ACC112 (cell line): ENCODE measurements at regions not wholly inside any gene's neighbourhood (a gene's known extent, or its start where the extent isn't known, plus 50 kb on each side); places are given as distances from the start of the nearest gene placed in this dataset.
"Not testable (repeated sequence)": the region's sequence is repeated elsewhere in the genome, so short reads cannot be mapped to it uniquely, and the experiment has no call there.

ENCODE experiments used
- H2AFZ ChIP-seq: fragments of 200-600 bp; sonication (generic); one replicate; pipeline ENCODE4 v1.6.0; 2017; ENCODE audit warnings: antibody characterized with exemption, low read length; ENCODE audit not compliant: unreplicated experiment
- H3K27ac ChIP-seq: fragments of 200-600 bp; sonication (generic); 2 replicates; pipeline ENCODE4 v1.5.1; 2014; ENCODE audit warnings: low read depth, mild to moderate bottlenecking, antibody characterized with exemption, low read length, moderate library complexity
- H3K27me3 ChIP-seq: fragments of 200-600 bp; sonication (generic); 2 replicates; pipeline ENCODE4 v1.6.1; 2014; ENCODE audit warnings: mild to moderate bottlenecking, antibody characterized with exemption, low read length, moderate library complexity, mixed read lengths; ENCODE audit not compliant: insufficient read depth
- H3K36me3 ChIP-seq: fragments of 200-600 bp; sonication (generic); 2 replicates; pipeline ENCODE4 v1.6.1; 2016; ENCODE audit warnings: mild to moderate bottlenecking, antibody characterized with exemption, low read length, moderate library complexity, mixed read lengths; ENCODE audit not compliant: insufficient read depth
- H3K4me1 ChIP-seq: fragments of 200-600 bp; sonication (generic); one replicate; pipeline ENCODE4 v1.6.1; 2016; ENCODE audit warnings: low read length, mixed read lengths; ENCODE audit not compliant: insufficient read depth, unreplicated experiment, control insufficient read depth
- H3K4me3 ChIP-seq: fragments of 200-600 bp; sonication (generic); 2 replicates; pipeline ENCODE4 v1.5.1; 2014; ENCODE audit warnings: mild to moderate bottlenecking, low read depth, low read length
- H3K79me2 ChIP-seq: fragments of 200-600 bp; sonication (generic); one replicate; pipeline ENCODE4 v1.6.0; 2016; ENCODE audit warnings: low read length; ENCODE audit not compliant: control insufficient read depth, unreplicated experiment, insufficient read depth

DNA sequence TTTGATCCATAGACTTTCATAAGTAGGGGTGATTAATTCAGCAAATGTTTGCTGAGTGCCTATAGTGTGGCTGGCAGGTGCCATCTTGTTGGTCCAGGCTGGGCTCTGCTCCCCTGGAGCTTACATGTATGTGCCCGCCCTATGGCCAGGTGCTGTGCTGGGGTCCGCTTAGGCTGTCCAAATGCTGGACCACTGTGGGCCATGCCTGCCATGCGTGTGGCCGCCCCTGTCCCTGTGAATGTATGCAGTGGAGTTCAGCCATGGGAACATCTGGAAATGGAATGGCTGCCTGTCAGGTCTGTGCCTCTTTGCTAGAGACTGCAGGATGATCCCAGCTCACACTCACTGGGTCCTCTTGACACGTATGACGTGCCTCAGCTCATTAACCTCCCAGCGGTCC, 594.6 kb downstream of the TBC1D22A start:
- H3K27me3 ChIP-seq: no peaks in the 10 kb centered on the region
- H3K36me3 ChIP-seq: no peaks in the 10 kb centered on the region
- no peaks in the 10 kb centered on the region for H3K4me1 ChIP-seq
- no peak overlapping the region for H3K4me3 ChIP-seq
- H2AFZ ChIP-seq: no peak overlapping the region
- H3K27ac ChIP-seq: no peak overlapping the region
- H3K79me2 ChIP-seq: no peaks in the 10 kb centered on the region

DNA sequence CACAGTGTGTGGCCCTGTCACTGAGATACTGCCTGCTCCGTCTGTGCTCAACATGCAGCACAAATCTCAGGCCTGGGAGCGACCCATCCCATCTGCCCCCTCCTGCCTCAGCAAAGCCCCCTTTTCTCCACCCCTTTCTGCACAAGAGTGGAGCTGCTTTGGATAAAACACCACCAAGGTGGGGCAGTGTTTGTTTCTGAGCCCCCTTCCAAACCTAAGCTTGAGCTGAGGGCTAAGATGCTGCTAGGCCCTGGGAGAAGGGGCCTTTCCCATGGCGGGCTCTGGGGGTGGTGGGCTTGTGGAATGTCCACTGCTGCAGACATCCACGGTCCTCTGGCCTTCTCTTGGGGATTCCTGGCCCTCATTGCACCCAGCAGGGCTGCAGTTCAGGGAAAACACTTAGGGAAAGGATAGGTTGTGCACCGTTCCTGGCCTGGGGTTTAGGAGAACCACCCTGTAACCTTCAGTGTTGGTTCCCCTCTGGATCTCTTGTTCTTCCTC, 594.1 kb downstream of the TBC1D22A start:
- Histone ChIP-seq H3K79me2 (no peaks in the 10 kb centered on the region), H3K4me1 (no peaks in the 10 kb centered on the region), H3K36me3 (no peaks in the 10 kb centered on the region), H3K27me3 (no peaks in the 10 kb centered on the region), H3K4me3 (no peak overlapping the region), H2AFZ (no peak overlapping the region), H3K27ac (no peak overlapping the region)

DNA sequence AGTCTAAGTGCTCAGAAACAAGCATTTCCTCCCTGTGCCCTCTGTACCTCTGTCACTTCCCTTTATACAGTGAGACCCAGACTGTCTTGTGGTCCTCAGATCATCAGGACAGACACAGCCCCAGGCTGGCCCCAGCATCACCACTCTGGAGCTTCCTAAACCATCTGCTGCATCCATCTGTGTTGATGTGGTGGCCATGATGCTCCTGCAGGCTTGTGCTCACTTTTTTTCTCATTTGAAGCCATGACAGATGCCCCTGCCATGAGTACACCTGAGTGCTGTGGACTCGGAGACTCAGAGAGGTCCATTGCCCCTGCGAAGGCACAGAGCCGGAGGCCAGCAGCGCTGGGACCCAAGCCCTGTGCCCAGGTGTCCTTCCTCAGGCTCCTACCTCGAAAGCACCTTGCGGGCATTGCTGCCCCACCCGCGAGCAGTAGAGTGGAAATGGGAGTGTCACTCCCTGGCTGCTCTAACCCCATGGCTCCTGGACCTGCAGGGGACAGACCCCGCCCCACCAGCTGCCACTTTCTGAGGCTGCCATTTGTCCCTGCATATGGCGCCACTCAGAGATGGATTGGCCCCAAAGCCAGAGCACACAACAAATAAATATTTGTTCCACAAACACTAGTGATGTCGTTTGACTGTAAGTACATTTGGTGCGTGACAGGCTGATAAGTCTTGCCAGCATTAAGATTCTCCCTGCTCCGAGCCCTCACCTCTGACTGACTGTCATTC, 593.5 kb downstream of the TBC1D22A start:
- Histone ChIP-seq H3K4me3 (no peak overlapping the region), H3K79me2 (no peaks in the 10 kb centered on the region), H3K36me3 (no peaks in the 10 kb centered on the region), H3K27ac (no peak overlapping the region), H2AFZ (no peak overlapping the region), H3K4me1 (no peaks in the 10 kb centered on the region), H3K27me3 (no peaks in the 10 kb centered on the region)

DNA sequence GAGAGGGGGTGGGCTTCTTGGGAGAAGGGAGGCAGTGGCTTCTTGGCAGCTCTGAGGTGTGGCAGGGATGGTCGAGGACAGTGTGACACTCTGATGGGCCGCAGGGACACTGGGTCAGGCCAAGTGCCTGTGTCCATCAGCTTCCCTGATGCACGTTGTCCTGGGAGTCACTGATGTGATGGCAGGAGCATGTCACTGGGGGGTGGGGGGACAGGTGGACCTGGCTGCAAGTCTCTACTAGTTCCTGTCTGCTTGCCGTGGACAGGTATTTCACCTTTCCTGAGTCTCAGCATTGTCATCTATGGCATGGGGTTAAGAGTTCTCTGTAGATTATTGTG, 592.9 kb downstream of the TBC1D22A start:
- no peaks in the 10 kb centered on the region for H3K79me2 ChIP-seq
- H3K4me1 ChIP-seq: no peaks in the 10 kb centered on the region
- H2AFZ ChIP-seq: no peak overlapping the region
- no peaks in the 10 kb centered on the region for H3K36me3 ChIP-seq
- H3K27ac ChIP-seq: no peak overlapping the region
- no peaks in the 10 kb centered on the region for H3K27me3 ChIP-seq
- H3K4me3 ChIP-seq: no peak overlapping the region

DNA sequence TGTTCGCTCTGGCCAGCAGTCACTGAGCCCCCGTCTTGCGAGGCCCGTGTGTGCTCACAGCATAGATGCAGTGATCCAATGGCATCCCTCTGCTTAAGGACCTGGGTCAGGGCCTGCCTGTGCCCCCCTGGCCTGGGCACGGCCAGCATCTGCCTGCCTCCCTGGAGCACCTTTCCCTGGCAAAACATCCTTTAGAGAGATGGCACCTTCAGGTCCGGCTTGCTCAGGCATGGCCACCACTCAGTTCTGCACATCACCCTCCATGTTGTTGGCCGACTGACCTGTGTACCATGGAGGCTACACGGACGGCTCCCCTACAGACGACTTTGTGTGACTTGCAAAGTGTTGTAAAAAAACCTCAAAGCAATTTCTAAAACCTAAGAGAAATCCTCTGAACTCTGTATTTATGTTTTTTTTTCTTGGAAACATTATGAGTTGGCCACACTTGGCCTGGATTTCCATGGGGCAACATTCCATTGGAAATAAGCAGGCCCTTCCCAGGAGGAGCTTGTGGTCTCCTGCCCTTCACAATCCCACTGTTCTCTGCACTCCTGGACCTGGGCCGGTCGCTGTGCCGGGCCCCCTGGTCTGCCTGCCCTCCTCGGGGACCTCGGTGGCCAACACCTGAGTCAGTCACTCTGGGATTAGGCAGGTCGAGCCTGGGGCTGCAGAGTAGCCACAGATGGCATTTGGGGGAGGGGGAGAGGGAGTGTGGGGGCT, 592.4 kb downstream of the TBC1D22A start:
- no peaks in the 10 kb centered on the region for H3K27me3 ChIP-seq
- H3K36me3 ChIP-seq: no peaks in the 10 kb centered on the region
- H3K4me3 ChIP-seq: no peak overlapping the region
- no peaks in the 10 kb centered on the region for H3K79me2 ChIP-seq
- H2AFZ ChIP-seq: no peak overlapping the region
- H3K4me1 ChIP-seq: no peaks in the 10 kb centered on the region
- H3K27ac ChIP-seq: no peak overlapping the region

DNA sequence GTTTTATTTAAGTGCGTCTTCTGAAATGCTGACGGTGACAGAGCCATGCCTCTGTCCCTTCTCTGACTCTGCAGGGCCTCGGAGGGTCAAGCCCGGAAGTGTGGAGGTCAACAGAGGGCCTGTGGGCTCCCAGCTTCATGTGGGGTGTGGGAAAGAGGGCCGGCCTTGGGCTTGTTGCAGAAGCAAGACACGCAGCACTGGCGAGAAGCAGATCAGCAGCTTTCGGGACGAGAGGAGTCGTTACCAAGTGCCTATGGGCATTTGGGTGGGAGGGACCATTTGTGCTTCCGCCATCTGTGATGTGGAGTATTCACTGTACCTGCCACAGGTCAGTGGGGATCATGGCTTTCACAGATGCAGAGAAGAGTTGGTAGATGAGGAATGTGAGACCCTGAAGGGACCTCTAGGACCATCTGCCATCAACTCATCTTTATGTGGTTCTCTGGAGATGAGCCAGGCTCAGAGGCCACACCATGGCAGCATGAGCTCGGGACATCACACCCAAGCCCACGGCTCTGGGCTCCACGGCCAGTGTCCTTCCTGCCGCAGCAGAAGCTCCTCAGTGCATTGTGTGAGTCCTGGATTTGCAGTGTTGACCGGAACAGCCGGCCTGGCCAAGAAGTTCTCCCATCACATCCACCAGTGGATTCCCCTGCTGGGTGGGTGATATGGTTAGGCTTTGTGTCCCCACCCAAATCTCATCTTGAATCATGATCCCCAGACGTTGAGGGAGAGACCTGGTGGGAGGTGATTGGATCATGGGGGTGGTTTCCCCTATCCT, 590.7 kb downstream of the TBC1D22A start:
- H3K4me1 ChIP-seq: no peaks in the 10 kb centered on the region
- no peaks in the 10 kb centered on the region for H3K36me3 ChIP-seq
- no peak overlapping the region for H2AFZ ChIP-seq
- no peaks in the 10 kb centered on the region for H3K79me2 ChIP-seq
- no peak overlapping the region for H3K4me3 ChIP-seq
- H3K27ac ChIP-seq: no peak overlapping the region
- no peaks in the 10 kb centered on the region for H3K27me3 ChIP-seq

DNA sequence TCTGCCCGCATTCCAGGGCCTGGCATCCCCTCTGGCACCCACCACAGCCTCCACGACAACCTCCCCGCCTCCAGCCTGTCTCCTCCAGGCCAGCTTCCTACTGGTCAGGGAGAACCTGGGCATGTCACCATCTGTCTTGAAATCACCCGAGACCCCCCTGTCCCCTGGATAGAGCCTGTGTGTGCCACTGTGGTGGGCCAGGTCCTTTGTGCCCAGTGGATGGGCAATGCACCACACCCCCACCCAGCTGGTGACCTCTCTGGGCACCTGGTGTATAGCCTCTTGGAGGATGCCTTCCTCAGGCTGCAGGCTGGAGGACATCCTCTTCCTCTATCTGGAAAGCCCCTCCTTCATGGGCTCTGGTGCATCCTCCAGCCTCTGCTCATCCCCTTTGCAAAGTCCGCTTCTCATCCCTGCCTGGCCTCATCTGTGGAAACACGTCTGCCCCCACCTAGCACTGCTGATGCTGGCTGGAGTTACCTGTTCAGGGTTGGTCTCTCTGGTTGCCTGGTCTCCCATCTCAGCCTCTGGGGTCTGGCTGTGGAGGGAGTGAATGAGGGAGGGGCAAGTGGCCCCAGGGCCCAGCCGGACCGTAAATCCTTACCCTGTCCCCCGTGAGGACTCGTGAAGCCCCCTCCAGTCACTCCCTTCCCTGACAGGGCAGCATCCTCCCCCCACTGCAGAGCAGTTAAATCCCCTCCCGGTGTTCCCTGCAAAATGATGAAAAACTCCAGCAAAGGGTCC, 589.6 kb downstream of the TBC1D22A start:
- Histone ChIP-seq H3K27ac (no peak overlapping the region), H3K4me1 (no peaks in the 10 kb centered on the region), H3K4me3 (no peak overlapping the region), H3K27me3 (no peaks in the 10 kb centered on the region), H2AFZ (no peak overlapping the region), H3K79me2 (no peaks in the 10 kb centered on the region), H3K36me3 (no peaks in the 10 kb centered on the region)

DNA sequence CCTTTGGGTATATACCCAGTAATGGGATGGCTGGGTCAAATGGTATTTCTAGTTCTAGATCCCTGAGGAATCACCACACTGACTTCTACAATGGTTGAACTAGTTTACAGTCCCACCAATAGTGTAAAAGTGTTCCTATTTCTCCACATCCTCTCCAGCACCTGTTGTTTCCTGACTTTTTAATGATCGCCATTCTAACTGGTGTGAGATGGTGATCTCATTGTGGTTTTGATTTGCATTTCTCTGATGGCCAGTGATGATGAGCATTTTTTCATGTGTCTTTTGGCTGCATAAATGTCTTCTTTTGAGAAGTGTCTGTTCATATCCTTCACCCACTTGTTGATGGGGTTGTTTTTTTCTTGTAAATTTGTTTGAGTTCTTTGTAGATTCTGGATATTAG, 583.8 kb downstream of the TBC1D22A start:
- H3K4me1 ChIP-seq, H3K36me3 ChIP-seq, H3K79me2 ChIP-seq, H3K27me3 ChIP-seq, H3K4me3 ChIP-seq, H3K27ac ChIP-seq, H2AFZ ChIP-seq: not testable (repeated sequence)

DNA sequence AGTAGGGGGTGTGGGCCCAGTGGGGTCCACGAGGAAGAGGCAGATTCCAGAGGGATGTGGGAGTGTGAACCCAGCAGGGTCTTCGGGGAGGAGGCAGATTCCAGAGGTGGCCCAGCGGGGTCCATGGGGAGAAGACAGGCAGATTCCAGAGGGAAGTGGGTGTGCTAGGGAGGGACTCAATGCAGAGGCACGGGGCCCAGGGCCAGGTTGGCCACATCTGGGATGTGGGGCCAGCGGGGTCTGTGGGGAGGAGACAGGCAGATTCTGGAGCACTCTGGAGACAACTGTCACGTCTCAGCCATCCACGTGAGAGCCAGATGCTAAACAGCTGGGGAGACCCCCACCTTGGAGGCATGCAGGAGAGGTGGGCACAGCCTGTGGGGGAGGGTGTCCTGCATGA, 582.6 kb downstream of the TBC1D22A start:
- H3K27ac ChIP-seq: no peak overlapping the region
- no peaks in the 10 kb centered on the region for H3K79me2 ChIP-seq
- no peaks in the 10 kb centered on the region for H3K36me3 ChIP-seq
- no peaks in the 10 kb centered on the region for H3K4me1 ChIP-seq
- H3K4me3 ChIP-seq: no peak overlapping the region
- H2AFZ ChIP-seq: no peak overlapping the region
- H3K27me3 ChIP-seq: no peaks in the 10 kb centered on the region

DNA sequence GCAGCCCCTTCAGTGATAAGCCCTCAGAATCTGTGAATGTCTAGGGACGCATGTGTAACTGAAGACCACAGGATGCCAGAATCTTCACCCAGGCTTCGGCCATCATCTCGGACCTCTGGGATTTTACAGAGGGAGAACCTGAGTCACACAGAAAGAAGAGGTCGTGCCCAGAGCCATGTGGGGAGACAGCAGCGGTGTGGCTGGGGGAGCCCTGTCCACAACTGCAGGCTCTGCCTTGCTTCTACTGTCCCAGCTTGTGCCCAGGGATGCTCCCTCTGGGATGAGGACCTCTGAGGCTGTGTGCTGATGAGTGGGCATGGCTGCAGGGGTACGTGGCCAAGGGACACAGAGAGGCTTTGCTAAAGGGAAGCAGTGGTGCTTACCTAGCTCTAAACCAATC, 582.0 kb downstream of the TBC1D22A start:
- no peaks in the 10 kb centered on the region for H3K27me3 ChIP-seq

More for the DNA sequence above, 582.0 kb downstream of the TBC1D22A start:
- no peak overlapping the region for H2AFZ ChIP-seq
- H3K4me1 ChIP-seq: no peaks in the 10 kb centered on the region
- H3K27ac ChIP-seq: no peak overlapping the region
- no peaks in the 10 kb centered on the region for H3K79me2 ChIP-seq
- H3K36me3 ChIP-seq: no peaks in the 10 kb centered on the region
- no peak overlapping the region for H3K4me3 ChIP-seq
